Gastrocnemius medialis (tissue), 4 donors: ENCODE measurements at regions not wholly inside any gene's neighbourhood (a gene's known extent, or its start where the extent isn't known, plus 50 kb on each side); places are given as distances from the start of the nearest gene placed in this dataset.
"Not testable (repeated sequence)": the region's sequence is repeated elsewhere in the genome, so short reads cannot be mapped to it uniquely, and the experiment has no call there.

Experiments
- POLR2A ChIP-seq, 2 donors: fragments of 450-650 bp; IDR thresholded peaks; one replicate each; pipeline ENCODE4 v1.6.1; 2017; ENCODE audit warnings: antibody characterized with exemption in 2 of 2, mild to moderate bottlenecking in 2 of 2, moderate library complexity in 2 of 2
- TF ChIP-seq, protein P1 (sequence below), 5 experiments: fragments of 450-650 bp in 3 of 5; fragments of 200-600 bp in 2 of 5; sonication (generic) in 2 of 5; IDR thresholded peaks in 4 of 5; conservative IDR thresholded peaks in 1 of 5; 1 replicate in 4 of 5; 2 replicates in 1 of 5; pipeline ENCODE4 v1.5.1; 2016 to 2019; ENCODE audit warnings: antibody characterized with exemption in 5 of 5, mild to moderate bottlenecking in 3 of 5, moderate library complexity in 3 of 5

DNA sequence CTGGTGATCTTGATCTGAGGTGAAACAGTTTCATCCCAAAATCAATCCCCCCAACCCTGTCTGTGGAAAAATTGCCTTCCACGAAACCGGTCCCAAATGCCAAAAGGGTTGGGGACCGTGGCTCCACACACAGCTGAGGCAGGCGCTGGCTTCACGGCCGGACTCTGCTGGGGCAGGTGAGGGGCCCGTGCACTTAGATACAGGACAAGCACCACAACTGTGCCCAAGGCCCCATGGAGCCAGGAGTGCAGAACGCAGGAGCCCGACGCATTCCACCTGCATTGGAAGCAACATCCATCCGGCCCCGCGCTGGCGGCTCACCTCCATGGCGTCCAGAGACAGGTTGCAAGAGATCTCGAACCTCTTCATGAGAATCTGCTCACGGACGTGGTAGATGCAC is 5384.4 kb upstream of the TPTE start:
- TF ChIP-seq, protein P1, sequence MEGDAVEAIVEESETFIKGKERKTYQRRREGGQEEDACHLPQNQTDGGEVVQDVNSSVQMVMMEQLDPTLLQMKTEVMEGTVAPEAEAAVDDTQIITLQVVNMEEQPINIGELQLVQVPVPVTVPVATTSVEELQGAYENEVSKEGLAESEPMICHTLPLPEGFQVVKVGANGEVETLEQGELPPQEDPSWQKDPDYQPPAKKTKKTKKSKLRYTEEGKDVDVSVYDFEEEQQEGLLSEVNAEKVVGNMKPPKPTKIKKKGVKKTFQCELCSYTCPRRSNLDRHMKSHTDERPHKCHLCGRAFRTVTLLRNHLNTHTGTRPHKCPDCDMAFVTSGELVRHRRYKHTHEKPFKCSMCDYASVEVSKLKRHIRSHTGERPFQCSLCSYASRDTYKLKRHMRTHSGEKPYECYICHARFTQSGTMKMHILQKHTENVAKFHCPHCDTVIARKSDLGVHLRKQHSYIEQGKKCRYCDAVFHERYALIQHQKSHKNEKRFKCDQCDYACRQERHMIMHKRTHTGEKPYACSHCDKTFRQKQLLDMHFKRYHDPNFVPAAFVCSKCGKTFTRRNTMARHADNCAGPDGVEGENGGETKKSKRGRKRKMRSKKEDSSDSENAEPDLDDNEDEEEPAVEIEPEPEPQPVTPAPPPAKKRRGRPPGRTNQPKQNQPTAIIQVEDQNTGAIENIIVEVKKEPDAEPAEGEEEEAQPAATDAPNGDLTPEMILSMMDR (IDR thresholded peaks at IDR 0.05 in 4 of 5, conservative IDR thresholded peaks at IDR 0.05 in 1 of 5) = not testable (repeated sequence)
- not testable (repeated sequence) for TF ChIP-seq POLR2A (IDR thresholded peaks at IDR 0.05)
